GM12801 (cell line): ENCODE measurements at regions not wholly inside any gene's neighbourhood (a gene's known extent, or its start where the extent isn't known, plus 50 kb on each side); places are given as distances from the start of the nearest gene placed in this dataset.

Experiments used
- TF ChIP-seq, protein P1 (sequence below): IDR thresholded peaks from one replicate; pipeline ENCODE4 v1.5.1; 2011; ENCODE audit warnings: control low read depth; ENCODE audit not compliant: insufficient read length; ENCODE audit errors: extremely low read depth

DNA sequence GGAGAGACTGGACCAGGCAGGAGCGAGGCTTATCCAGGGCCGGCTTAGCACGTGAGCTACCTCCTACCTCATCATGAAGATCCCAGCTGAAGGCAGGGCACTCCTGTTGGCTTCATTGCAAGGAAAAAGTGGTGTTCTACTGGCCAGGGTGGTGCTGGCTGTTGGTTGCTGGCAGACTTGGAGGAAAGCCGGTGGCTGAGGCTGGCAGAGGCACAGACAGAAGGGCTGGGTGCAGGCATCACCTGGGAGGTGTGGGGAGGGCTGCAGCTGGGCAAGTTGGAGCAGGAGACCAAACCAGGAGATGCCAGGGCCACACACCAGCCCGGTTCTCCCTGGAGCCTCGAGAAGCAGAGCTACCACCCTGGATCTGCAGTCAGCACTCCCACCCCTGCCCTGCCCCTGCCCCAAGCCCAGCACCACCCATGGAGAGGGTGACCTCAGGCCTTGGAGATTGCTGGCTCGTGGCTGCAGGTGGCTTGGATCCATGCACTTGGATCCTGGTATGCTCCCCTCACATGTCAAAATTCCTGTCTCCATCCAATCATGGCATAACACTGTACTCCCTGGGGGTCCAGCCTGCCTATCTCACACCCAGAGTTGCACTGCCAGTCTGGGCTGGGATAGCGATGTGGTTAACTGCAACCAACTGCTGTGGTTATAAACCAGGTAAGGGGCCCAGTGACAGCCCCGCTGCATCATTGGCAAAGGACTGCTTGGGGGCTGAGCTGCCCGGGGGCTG is 49.7 kb downstream of the GLI2 start:
- TF ChIP-seq, protein P1, sequence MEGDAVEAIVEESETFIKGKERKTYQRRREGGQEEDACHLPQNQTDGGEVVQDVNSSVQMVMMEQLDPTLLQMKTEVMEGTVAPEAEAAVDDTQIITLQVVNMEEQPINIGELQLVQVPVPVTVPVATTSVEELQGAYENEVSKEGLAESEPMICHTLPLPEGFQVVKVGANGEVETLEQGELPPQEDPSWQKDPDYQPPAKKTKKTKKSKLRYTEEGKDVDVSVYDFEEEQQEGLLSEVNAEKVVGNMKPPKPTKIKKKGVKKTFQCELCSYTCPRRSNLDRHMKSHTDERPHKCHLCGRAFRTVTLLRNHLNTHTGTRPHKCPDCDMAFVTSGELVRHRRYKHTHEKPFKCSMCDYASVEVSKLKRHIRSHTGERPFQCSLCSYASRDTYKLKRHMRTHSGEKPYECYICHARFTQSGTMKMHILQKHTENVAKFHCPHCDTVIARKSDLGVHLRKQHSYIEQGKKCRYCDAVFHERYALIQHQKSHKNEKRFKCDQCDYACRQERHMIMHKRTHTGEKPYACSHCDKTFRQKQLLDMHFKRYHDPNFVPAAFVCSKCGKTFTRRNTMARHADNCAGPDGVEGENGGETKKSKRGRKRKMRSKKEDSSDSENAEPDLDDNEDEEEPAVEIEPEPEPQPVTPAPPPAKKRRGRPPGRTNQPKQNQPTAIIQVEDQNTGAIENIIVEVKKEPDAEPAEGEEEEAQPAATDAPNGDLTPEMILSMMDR: no peak

DNA sequence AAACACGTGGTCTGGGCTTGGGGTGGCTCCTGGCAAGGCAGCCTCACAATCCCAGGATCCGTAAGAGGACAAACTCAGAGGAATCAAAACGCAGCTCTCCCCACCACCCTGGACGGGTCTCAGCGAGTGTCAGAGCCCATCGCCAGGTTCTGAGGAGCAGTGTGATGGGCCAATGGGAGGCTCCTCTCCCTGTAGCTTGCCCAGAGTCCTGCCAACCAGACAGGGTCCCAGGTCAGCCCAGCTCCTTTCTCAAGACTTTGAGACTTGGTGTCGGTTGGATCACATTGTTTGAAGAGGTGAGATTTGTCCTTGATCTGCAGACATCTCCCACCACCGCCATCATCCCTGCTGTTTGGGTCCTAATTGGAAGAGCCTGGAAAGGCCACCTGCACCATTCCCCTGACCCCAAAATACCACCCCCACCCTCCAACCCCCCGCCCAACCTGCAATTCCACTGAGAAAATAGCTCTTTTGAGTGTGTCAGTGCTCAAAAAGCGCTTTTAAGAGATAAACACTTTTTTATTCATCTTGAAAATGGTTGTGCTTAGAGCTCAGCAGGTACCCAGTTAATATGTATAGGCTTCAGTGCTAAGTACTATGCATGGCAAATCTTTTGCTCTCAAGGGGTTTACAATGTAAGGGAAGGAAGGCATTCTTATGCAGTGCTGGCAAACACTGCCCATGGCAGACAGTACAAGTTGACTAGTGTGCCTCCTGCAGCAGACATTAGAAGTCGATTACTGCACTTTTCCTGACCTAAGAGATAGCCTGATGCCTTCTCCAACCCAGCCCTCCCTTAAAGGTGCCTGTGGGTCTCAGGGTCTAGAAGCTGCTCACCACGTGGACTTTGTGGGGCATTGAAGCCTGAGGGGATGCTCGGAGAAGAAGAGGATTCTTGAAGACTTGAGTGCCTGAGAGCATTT is 50.6 kb downstream of the GLI2 start:
- TF ChIP-seq, protein P1: no peak

DNA sequence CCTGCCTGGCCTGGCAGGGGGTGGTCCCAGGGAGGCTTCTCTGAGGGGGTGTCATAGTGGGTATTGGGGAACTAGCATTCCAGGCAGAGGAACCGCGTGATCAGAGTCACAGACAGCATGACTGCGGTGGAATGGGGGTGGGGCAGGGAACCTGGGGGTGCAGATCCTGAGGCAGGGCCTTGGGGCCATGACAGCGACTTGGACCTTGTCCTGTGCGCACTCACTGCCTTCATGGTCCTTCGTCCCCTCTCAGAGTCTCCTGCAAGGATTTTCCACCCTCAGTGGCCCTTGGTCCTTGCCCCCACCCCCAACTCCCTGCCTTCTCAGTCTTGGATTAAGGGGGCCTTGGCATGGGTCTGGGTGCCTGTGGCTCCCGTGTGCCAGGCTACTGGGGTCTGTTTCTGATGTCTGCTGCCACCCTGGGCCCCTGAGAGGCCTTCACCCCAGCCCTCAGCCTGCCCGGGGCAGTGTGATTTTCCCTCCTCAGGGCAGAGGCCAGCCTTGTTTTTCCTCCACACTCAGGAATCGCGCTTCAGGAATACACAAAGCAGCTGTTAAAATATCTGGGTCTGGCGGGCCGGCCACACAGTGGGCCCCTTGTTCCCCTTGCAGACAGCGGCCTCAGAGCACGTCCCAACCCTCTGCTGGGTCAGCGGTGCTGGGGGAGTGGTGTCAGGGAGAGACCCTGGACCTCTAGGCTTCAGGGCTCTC is 51.6 kb downstream of the GLI2 start:
- TF ChIP-seq, protein P1: no peak

GRCh38 chr2:120787822-120788700 is 52.4 kb downstream of the GLI2 start:
- TF ChIP-seq, protein P1: no peak

DNA sequence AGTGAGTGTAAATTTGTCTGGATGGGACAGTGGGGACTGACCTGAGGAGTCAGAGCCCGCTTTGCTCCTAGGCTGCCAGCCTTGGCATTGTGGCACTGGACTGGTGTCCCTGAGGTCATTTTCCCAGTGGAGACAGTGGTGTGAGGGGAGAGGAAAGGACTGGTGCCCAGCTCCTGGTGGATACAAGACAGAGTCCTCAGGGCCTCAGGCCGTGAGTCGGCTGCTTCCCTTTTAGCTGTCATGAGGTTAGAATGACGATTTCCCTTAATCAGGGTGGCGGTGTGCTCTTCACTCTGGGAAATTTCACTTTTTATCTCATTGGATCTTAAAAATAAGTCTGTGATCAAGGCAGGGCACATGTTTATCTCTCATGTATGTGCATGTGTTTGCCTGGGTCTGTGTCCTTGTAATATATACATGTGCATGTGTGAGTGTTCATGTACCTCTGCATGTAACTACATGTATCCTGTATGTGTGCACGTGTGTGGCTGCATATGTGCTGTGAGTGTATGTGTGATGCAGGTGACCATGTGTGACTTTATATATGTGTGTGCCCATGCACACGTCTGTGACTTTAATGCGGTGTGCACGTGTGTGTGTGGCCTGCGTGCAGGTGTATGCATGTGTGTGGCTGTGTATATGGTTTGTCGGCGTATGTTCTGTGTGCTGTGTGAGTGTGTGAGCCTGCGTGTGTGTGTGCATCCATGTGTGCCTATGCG is 55.7 kb downstream of the GLI2 start:
- TF ChIP-seq, protein P1: no peak

GRCh38 chr2:120791962-120792297 is 56.3 kb downstream of the GLI2 start:
- TF ChIP-seq, protein P1: no peak
